GM12892 (cell line): ENCODE measurements at regions not wholly inside any gene's neighbourhood (a gene's known extent, or its start where the extent isn't known, plus 50 kb on each side); places are given as distances from the start of the nearest gene placed in this dataset.

Source experiments
- POLR2A ChIP-seq: IDR thresholded peaks from 2 replicates; pipeline ENCODE4 v1.6.1; 2011; ENCODE audit warnings: low read depth, low read length, control low read depth
- POLR2AphosphoS5 ChIP-seq: IDR thresholded peaks from 2 replicates; pipeline ENCODE4 v1.6.1; 2011; ENCODE audit warnings: low read depth, low read length, control low read depth
- TAF1 ChIP-seq: IDR thresholded peaks from 2 replicates; pipeline ENCODE4 v1.6.1; 2011; ENCODE audit warnings: low read depth, mild to moderate bottlenecking, control low read depth, low read length, borderline replicate concordance

DNA sequence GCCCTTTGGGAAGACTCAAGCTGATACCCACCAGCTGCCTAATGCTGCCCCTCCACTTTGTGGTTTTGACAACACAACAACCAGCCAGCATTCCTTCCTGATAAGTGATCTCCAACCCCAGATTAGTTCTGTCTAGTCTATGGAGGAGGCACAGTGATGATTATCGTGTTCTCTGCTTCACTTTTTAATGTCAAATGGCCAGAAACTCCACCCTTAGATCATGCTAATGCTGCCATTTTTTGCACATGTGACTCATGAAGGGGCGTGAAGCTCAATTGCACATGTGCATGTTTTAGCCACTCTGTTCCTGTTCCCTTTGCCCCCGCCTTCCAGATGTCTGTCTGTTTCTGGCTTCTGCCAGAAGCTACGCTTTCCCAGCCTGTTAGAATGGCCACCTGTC is 199.8 kb downstream of the COG6 start:
- no peak for TF ChIP-seq POLR2A
- TF ChIP-seq POLR2AphosphoS5, result no peak
- TF ChIP-seq TAF1, result no peak
